DND-41 (cell line): ENCODE measurements at regions not wholly inside any gene's neighbourhood (a gene's known extent, or its start where the extent isn't known, plus 50 kb on each side); places are given as distances from the start of the nearest gene placed in this dataset.

Experiments used
- ATAC-seq: fragments of 200-7000 bp; cut with Tn5 transposase; 3 replicates; pipeline ENCODE4 v1.9.1; 2021; ENCODE audit warnings: low read depth; ENCODE audit not compliant: insufficient read depth
- DNase-seq: peaks from one replicate; pipeline ENCODE4 v3.0.0-alpha.2; 2020
- H2AFZ ChIP-seq: 2 replicates; pipeline ENCODE4 v1.6.0; 2012; ENCODE audit warnings: low read depth, low read length
- H3K27ac ChIP-seq: 2 replicates; pipeline ENCODE4 v1.5.1; 2012; ENCODE audit warnings: low read length, inconsistent platforms
- H3K27me3 ChIP-seq: fragments of 200-600 bp; sonication (generic); 2 replicates; pipeline ENCODE4 v1.6.0; 2012; ENCODE audit warnings: low read length, mild to moderate bottlenecking, inconsistent platforms; ENCODE audit not compliant: insufficient read depth, poor library complexity
- H3K36me3 ChIP-seq: 2 replicates; pipeline ENCODE4 v1.5.1; 2012; ENCODE audit warnings: low read length, inconsistent platforms; ENCODE audit not compliant: insufficient read depth
- H3K4me1 ChIP-seq: 2 replicates; pipeline ENCODE4 v1.5.1; 2012; ENCODE audit warnings: mild to moderate bottlenecking, low read length; ENCODE audit not compliant: insufficient read depth
- H3K4me2 ChIP-seq: 2 replicates; pipeline ENCODE4 v1.6.0; 2012; ENCODE audit warnings: mild to moderate bottlenecking, moderate library complexity, low read length, inconsistent platforms; ENCODE audit not compliant: insufficient read depth
- H3K4me3 ChIP-seq, 2 experiments: fragments of 200-600 bp in 1 of 2; shearing (Covaris generic) in 1 of 2; 2 replicates each; pipeline ENCODE4 v1.5.1; 2012 to 2016; ENCODE audit warnings: inconsistent platforms in 2 of 2, low read length in 2 of 2, mild to moderate bottlenecking in 2 of 2, low read depth in 1 of 2, moderate library complexity in 1 of 2
- H3K79me2 ChIP-seq: 2 replicates; pipeline ENCODE4 v1.6.0; 2012; ENCODE audit warnings: low read length, inconsistent platforms; ENCODE audit not compliant: insufficient read depth
- H3K9ac ChIP-seq: 2 replicates; pipeline ENCODE4 v1.6.0; 2012; ENCODE audit warnings: low read depth, mild to moderate bottlenecking, inconsistent platforms, low read length, moderate library complexity
- H3K9me3 ChIP-seq: 2 replicates; pipeline ENCODE4 v1.5.1; 2012; ENCODE audit warnings: low read length, moderate library complexity, mild to moderate bottlenecking, inconsistent platforms; ENCODE audit not compliant: insufficient read depth, severe bottlenecking
- H4K20me1 ChIP-seq: 2 replicates; pipeline ENCODE4 v1.6.0; 2012; ENCODE audit warnings: low read length; ENCODE audit not compliant: insufficient read depth
- CTCF ChIP-seq: IDR thresholded peaks from 2 replicates; pipeline ENCODE4 v1.5.1; 2012; ENCODE audit warnings: borderline replicate concordance, low read length, moderate library complexity, mild to moderate bottlenecking; ENCODE audit not compliant: poor library complexity, severe bottlenecking; ENCODE audit errors: extremely low read depth
- EZH2 ChIP-seq: IDR thresholded peaks from 3 replicates; pipeline ENCODE4 v1.6.1; 2012; ENCODE audit warnings: borderline replicate concordance, low read depth, mild to moderate bottlenecking, moderate library complexity, low read length, inconsistent platforms; ENCODE audit not compliant: severe bottlenecking

GRCh38 chr9:87395804-87396479 is 101.7 kb upstream of the DAPK1 start:
- H3K36me3 ChIP-seq, result no peaks in the 10 kb centered on the region
- H3K4me1 ChIP-seq, result no peaks in the 10 kb centered on the region
- H2AFZ ChIP-seq, result no peak overlapping the region
- no peak overlapping the region for H3K27ac ChIP-seq
- no peak overlapping the region for H3K9ac ChIP-seq
- TF ChIP-seq EZH2 (no peak), CTCF (no peak)
- no peaks in the 10 kb centered on the region for H4K20me1 ChIP-seq
- no peaks in the 10 kb centered on the region for H3K79me2 ChIP-seq
- no peak overlapping the region for H3K4me2 ChIP-seq
- no peak for ATAC-seq
- H3K27me3 ChIP-seq, result no peaks in the 10 kb centered on the region
- H3K4me3 ChIP-seq, result no peak overlapping the region
- H3K9me3 ChIP-seq, result no peaks in the 10 kb centered on the region
- DNase-seq, result no peak

- Histone ChIP-seq H3K79me2 (no peaks in the 10 kb centered on the region), H3K9me3 (no peaks in the 10 kb centered on the region), H3K4me3 (no peak overlapping the region), H4K20me1 (no peaks in the 10 kb centered on the region), H3K27ac (no peak overlapping the region), H3K4me1 (no peaks in the 10 kb centered on the region), H2AFZ (no peak overlapping the region), H3K27me3 (no peaks in the 10 kb centered on the region), H3K36me3 (no peaks in the 10 kb centered on the region), H3K4me2 (no peak overlapping the region), H3K9ac (no peak overlapping the region)
- ATAC-seq, result no peak
- DNase-seq, result no peak
- TF ChIP-seq CTCF (no peak), EZH2 (no peak)
Measured at GRCh38 chr9:87401681-87402080, 96.0 kb upstream of the DAPK1 start.

DNA sequence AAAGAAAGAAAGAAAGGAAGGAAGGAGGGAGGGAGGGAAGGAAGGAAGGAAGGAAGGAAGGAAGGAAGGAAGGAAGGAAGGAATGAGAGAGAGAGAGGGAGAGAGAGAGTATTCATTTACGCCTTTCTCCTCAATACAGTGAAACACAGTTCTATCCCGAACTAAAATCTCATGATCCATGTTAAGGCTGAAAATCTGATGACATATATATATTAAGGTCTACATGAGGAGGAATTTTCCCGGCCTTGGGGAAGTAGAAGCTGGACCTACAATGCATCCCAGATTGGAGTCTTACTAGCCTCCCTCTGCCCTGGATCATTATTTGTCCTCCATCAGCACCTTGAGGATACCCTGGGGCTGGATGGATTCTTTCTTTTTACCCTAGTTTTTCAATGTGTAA is 95.1 kb upstream of the DAPK1 start:
- no peaks in the 10 kb centered on the region for H3K4me1 ChIP-seq
- no peak for DNase-seq
- no peak for TF ChIP-seq CTCF
- TF ChIP-seq EZH2, result no peak
- H3K9ac ChIP-seq, result no peak overlapping the region
- H3K27me3 ChIP-seq, result no peaks in the 10 kb centered on the region
- H3K27ac ChIP-seq, result no peak overlapping the region
- H3K4me2 ChIP-seq, result no peak overlapping the region
- H3K9me3 ChIP-seq, result no peaks in the 10 kb centered on the region
- no peaks in the 10 kb centered on the region for H3K79me2 ChIP-seq
- no peak overlapping the region for H3K4me3 ChIP-seq
- no peak for ATAC-seq
- no peak overlapping the region for H2AFZ ChIP-seq
- H4K20me1 ChIP-seq, result no peaks in the 10 kb centered on the region
- H3K36me3 ChIP-seq, result no peaks in the 10 kb centered on the region
